ENCODE measurements at regions not wholly inside any gene's neighbourhood (a gene's known extent, or its start where the extent isn't known, plus 50 kb on each side); places are given as distances from the start of the nearest gene placed in this dataset.
"Not testable (repeated sequence)": the region's sequence is repeated elsewhere in the genome, so short reads cannot be mapped to it uniquely, and the experiment has no call there.

DNA sequence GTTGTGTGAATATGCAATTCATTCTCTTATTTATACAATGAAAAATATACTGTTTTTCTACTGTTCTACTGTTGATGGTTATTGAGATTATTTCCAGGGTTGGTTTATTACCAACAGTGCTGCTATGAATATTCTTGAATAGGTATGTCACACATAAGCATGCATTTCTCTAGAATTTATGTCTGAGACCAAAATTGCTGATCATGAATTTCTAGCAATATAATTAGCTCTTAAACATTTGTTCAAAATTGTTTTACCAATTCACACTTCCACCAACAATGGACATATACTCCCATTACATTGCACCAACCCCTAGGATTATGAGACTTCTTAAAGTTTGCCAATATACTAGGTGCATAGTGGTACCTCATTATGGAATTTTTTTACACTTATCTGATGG is 164.1 kb upstream of the KCNQ5 start:
- H3K27ac ChIP-seq, result no peak overlapping the region
- H3K27me3 ChIP-seq, result 0 out of 2 replicates have a peak, but pooled peaks cover 4% of the 10 kb centered on the region
- H3K4me3 ChIP-seq, result no peak overlapping the region
- H3K36me3 ChIP-seq, result no peaks in the 10 kb centered on the region
- no peak for DNase-seq
- no peaks in the 10 kb centered on the region for H3K4me1 ChIP-seq
- H3K9me3 ChIP-seq (replicated peaks), result no peaks in the 10 kb centered on the region

DNA sequence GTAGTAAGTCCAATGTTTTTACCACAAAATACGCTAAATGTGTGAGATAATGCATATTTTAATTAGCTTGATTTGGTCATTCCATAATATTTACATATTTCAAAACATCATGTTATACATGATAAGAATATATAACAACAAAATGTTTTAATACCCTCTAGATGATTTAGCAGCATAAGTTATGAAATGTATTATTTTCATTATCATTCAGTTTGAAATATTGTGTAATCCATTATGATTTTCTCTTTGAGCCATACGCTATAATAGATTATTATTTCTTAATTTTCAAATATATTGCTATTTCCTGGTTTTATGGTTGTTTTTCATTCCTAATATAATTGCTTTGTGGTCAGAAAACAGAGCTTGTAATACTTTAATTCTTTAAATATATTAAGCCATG is 163.3 kb upstream of the KCNQ5 start:
- Histone ChIP-seq H3K9me3 (replicated peaks) (no peaks in the 10 kb centered on the region), H3K27me3 (0 out of 2 replicates have a peak, but pooled peaks cover 4% of the 10 kb centered on the region), H3K4me3 (no peak overlapping the region), H3K27ac (no peak overlapping the region), H3K4me1 (no peaks in the 10 kb centered on the region), H3K36me3 (no peaks in the 10 kb centered on the region)
- DNase-seq, result no peak

DNA sequence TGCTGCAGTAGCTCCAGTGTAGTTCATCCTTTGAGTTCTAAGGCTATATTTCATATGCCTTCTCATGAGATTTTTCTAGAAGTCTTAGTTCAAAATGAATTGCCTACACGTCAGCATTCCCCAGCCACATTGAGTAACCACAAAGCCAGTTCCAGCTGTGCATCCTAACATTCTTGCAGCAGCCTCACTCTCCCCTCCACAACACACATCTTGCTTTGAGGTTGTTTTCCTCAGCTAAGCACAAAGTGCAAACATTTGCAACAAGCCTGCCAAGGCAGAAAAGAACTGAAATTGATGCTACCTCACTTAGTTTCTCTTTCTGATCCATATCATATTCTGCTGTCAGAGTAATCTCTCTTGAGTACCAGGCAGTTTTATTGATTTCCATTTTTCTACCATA is 160.7 kb upstream of the KCNQ5 start:
- H3K9me3 ChIP-seq (replicated peaks), result no peaks in the 10 kb centered on the region
- H3K4me1 ChIP-seq, result no peaks in the 10 kb centered on the region
- H3K36me3 ChIP-seq, result no peaks in the 10 kb centered on the region
- no peak overlapping the region for H3K4me3 ChIP-seq
- H3K27me3 ChIP-seq, result 0 out of 2 replicates have a peak, but pooled peaks cover 4% of the 10 kb centered on the region
- DNase-seq, result no peak
- no peak overlapping the region for H3K27ac ChIP-seq

DNA sequence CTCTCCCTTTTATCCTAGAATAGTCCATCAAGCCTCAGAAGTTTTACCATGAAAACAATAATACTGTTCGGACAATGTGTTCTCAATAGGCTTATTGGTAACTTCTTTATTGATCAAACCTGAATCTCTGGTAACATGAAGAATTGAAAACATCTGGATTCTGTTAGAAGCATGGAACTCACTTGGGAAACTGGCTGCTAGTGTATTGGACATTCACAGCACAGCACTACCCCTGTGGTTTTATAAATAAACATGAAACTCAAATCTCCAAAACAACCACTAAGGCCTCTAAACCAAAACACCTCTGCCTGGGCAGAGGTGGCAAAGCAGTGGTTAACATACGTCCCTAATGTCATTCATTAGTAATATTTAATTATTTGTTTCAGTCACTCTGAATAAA is 157.6 kb upstream of the KCNQ5 start:
- H3K9me3 ChIP-seq (replicated peaks), result no peaks in the 10 kb centered on the region
- no peak overlapping the region for H3K4me3 ChIP-seq
- no peaks in the 10 kb centered on the region for H3K36me3 ChIP-seq
- H3K27ac ChIP-seq, result no peak overlapping the region
- no peak for DNase-seq
- no peaks in the 10 kb centered on the region for H3K27me3 ChIP-seq
- H3K4me1 ChIP-seq, result no peaks in the 10 kb centered on the region

DNA sequence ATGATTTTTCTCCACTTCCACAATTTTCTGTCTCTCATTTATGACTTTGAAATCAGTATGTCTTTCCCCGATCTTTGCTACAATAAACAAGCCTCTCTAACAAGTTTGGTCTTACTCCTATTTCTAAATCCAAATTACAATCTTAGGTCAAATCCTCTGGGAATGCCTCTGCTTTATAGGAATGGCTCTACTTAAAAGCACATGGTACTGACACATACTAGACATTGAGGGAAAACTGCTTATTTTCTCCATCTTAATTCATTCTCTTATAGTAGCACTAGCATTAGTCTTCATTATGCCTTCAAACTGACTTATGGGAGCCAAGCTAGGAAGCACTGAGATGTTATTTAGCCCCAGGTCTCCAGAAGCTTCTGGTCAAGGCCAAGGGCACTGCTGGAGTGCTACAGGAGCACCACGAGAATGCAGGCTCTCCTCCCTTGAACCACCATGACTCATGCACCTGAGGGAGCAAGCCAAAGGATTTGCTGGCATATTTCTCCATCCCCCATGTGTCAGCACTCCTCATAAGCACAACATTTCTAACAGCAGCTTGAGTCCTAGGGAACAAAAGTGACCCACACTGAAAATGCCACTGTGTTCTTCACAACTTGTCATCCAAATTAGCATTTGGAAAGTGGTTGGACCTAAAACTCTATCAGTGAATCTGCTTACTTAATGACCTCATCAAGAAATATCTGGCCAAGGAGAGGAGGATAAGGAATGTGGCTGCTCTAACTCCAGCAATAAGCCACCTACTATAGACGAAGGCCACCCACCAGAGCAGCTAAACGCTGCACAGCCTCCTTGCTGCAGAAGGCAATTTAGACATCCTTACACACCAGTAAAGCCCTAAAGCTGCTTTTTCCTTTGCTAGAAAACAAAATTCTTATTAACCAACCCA is 156.8 kb upstream of the KCNQ5 start:
- no peak overlapping the region for H3K4me3 ChIP-seq
- no peaks in the 10 kb centered on the region for H3K27me3 ChIP-seq
- no peak overlapping the region for H3K27ac ChIP-seq
- no peaks in the 10 kb centered on the region for H3K4me1 ChIP-seq
- H3K9me3 ChIP-seq (replicated peaks), result no peaks in the 10 kb centered on the region
- DNase-seq, result peak in 1 of 2 experiments; percentile 6
- no peaks in the 10 kb centered on the region for H3K36me3 ChIP-seq

DNA sequence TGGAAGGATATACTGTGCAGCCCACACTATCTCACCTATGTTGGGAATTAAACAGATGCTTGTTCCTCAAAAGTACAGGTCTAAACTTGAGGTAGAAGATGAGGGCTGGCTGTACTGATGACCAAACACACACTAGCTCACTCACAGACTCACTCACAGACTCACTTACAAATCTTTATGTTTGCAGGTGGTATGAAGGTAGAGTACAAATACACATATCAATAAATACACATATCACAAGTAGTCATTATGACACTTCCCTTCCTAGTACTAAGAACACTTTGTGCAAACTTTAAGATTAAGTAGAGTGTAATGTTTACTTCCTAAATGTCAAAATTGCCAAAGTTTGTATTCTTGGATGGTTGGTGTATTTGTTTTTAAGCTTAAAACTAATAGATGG is 155.4 kb upstream of the KCNQ5 start:
- H3K36me3 ChIP-seq, result no peaks in the 10 kb centered on the region
- H3K27ac ChIP-seq, result no peak overlapping the region
- no peak overlapping the region for H3K4me3 ChIP-seq
- no peaks in the 10 kb centered on the region for H3K4me1 ChIP-seq
- H3K27me3 ChIP-seq, result no peaks in the 10 kb centered on the region
- no peak for DNase-seq
- no peaks in the 10 kb centered on the region for H3K9me3 ChIP-seq (replicated peaks)

DNA sequence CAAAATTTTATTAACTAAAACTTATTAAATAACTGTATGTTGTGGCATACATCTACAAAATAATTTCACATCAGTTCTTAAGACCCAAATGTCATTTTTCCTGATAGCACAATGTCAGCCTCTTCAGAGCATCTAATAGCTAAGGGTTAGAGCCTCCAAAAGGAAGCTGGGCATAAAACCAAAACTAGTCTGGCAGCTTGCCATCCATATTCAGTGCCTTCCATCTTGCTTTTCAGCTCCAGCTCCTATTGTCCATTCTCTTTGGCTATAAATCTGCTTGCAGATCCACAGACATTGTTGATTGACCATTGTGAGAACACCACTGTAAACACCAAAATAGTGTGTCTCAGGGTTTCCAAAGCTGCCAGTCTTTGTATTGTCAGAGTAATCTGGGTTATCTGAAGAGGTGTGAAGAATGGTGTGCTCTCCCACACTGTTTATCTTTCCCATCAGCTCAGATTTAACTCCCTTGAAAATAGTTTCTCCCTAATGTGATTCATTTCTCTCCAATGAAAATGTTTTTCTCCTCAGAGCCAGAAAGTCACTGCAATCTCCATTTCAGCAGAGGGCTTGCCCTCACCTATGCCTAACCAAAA is 154.8 kb upstream of the KCNQ5 start:
- DNase-seq, result peak in 1 of 2 experiments; percentile 4
- Histone ChIP-seq H3K9me3 (replicated peaks) (no peaks in the 10 kb centered on the region), H3K4me1 (no peaks in the 10 kb centered on the region), H3K27ac (no peak overlapping the region), H3K27me3 (no peaks in the 10 kb centered on the region), H3K36me3 (no peaks in the 10 kb centered on the region), H3K4me3 (no peak overlapping the region)

DNA sequence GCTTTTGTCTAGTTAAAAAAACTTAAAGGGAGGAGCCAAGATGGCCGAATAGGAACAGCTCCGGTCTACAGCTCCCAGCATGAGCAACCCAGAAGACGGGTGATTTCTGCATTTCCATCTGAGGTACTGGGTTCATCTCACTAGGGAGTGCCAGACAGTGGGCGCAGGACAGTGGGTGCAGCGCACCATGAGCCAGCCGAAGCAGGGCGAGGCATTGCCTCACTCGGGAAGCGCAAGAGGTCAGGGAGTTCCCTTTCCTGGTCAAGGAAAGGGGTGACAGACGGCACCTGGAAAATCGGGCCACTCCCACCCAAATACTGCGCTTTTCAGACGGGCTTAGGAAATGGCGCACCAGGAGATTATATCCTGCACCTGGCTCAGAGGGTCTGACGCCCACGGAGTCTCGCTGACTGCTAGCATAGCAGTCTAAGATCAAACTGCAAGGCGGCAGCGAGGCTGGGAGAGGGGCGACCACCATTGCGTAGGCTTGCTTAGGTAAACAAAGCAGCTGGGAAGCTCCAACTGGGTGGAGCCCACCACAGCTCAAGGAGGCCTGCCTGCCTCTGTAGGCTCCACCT is 152.4 kb upstream of the KCNQ5 start:
- not testable (repeated sequence) for H3K9me3 ChIP-seq (replicated peaks)

DNA sequence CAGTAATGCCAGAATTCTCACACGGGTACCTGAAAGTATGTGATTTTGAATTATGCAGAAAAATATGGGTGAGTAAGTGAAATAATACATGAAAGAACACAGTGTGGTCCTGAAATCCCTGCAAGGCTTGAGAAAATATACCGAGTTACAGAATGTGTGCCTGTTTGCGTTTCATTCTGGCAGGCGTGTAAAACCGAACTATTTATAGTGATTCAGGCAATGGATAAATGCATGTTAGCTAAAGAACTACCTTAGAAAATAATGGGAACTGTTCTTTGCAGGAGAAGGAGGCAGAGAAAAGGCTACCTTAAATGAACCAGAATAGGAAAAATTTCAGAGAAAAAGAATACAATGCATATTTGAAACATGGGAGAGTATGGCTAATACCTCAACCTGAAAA is 145.8 kb upstream of the KCNQ5 start:
- Histone ChIP-seq H3K27me3 (no peaks in the 10 kb centered on the region), H3K4me3 (no peak overlapping the region), H3K36me3 (no peaks in the 10 kb centered on the region), H3K27ac (no peak overlapping the region), H3K4me1 (no peaks in the 10 kb centered on the region), H3K9me3 (replicated peaks) (no peaks in the 10 kb centered on the region)
- DNase-seq, result no peak

More for the DNA sequence above, 152.4 kb upstream of the KCNQ5 start:
- H3K4me1 ChIP-seq, H3K36me3 ChIP-seq, DNase-seq, H3K27ac ChIP-seq, H3K27me3 ChIP-seq, H3K4me3 ChIP-seq: not testable (repeated sequence)

DNA sequence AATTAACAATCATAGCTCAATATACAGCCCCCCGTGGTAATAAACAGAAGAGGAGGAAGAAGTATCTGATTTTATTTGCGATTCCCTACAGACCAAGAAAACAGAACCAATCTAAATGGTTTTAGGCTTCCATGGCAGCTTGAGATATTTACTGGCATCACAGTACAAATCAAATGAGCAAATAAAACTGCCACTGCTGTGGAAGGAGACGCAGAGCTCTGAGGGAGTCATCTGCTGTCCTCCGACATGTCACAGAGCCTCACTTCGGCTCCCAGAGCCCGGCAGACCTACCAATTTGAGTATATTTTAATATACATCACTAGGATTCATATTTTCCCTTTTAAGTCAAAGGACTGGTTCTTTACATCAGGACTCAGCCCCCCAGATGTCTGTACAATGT is 145.2 kb upstream of the KCNQ5 start:
- no peak overlapping the region for H3K27ac ChIP-seq
- H3K4me3 ChIP-seq, result no peak overlapping the region
- no peaks in the 10 kb centered on the region for H3K27me3 ChIP-seq
- no peaks in the 10 kb centered on the region for H3K9me3 ChIP-seq (replicated peaks)
- no peak for DNase-seq
- H3K4me1 ChIP-seq, result no peaks in the 10 kb centered on the region
- H3K36me3 ChIP-seq, result no peaks in the 10 kb centered on the region

DNA sequence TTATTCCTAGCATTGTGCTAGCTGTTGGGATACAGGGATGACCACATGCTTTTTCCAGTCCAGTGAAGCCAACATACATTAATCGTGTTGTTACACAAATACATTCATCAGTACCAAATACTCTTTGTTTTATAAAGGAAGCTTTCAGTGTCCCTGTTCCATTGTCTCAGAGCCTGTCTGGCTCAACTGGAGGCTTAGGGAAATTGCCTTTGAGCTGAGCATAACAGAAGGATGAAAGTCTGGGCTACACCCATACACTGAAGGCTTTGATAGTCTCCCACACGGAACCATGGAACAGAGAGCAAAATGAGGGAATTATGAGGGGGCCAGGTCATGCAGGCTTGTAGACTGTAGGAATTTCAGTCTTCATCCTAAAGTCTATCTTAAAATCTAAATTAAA is 126.4 kb upstream of the KCNQ5 start:
- no peak overlapping the region for H3K4me3 ChIP-seq
- no peaks in the 10 kb centered on the region for H3K27me3 ChIP-seq
- no peaks in the 10 kb centered on the region for H3K36me3 ChIP-seq
- H3K27ac ChIP-seq, result no peak overlapping the region
- H3K4me1 ChIP-seq, result no peaks in the 10 kb centered on the region; the same call in 1 of the 2 replicates
- no peak for DNase-seq
- H3K9me3 ChIP-seq (replicated peaks), result no peaks in the 10 kb centered on the region

DNA sequence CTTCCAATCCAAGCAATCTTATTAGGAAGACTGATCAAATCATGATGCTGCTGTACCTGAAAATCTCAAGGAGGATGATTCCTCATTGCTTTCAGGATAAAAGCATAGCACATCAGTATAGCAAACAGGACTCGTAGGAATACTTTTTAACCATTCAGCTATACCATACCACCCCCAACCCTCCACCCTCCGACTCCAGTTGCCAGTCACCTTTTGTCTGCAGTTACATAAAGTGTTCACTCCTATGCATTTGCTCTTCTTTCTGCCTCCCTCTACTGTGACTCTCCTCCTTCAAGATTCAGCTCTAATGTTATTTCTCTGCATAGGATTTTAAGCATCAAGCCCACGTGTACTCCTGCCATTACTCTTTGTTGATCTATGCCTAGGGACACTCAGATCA is 124.7 kb upstream of the KCNQ5 start:
- Histone ChIP-seq H3K9me3 (replicated peaks) (no peaks in the 10 kb centered on the region), H3K27ac (no peak overlapping the region)
- no peak for DNase-seq

DNA sequence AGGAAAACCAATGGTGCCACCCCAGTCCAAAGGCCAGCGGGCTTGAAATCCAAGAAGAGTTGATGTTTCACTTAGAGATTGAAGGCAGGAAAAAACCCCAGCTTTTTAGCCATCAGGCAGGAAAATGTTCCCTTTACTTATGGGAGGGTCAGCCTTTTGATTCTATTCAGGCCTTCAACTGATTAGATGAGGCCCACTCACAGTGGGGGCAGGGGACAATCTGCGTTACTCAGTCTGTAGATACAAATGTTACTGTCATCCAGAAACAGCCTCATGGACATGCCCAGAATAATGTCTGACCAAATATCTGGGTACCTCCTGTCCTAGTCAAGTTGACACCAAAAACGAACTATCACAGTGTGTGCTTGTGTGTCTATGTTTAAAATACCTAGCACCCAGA is 121.2 kb upstream of the KCNQ5 start:
- Histone ChIP-seq H3K9me3 (replicated peaks) (no peaks in the 10 kb centered on the region), H3K27ac (no peak overlapping the region), H3K27me3 (no peaks in the 10 kb centered on the region), H3K4me3 (no peak overlapping the region), H3K36me3 (no peaks in the 10 kb centered on the region), H3K4me1 (no peaks in the 10 kb centered on the region; the same call in 1 of the 2 replicates)
- DNase-seq, result no peak

More for the DNA sequence above, 124.7 kb upstream of the KCNQ5 start:
- Histone ChIP-seq H3K4me1 (no peaks in the 10 kb centered on the region; the same call in 1 of the 2 replicates), H3K4me3 (no peak overlapping the region), H3K27me3 (no peaks in the 10 kb centered on the region), H3K36me3 (no peaks in the 10 kb centered on the region)

DNA sequence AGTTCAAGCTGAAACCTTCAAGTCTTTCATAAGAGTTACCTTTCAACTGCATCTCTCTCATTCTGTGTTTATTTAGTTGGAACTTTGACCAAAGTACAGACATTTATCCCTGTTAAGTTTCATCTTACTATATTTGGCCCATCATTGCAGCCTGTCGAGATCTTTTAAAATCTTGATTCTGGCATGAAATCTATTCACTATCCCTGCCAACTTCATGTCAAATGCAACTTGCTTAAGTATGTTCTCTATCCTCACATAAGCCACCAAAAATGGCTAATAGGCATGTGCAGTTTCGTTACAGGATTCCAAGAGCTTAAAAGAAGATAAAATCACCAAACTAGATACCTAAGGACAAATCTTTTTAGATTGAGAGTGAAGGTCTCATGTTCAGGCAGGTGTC is 117.5 kb upstream of the KCNQ5 start:
- Histone ChIP-seq H3K9me3 (replicated peaks) (no peaks in the 10 kb centered on the region), H3K36me3 (no peaks in the 10 kb centered on the region), H3K27ac (no peak overlapping the region), H3K27me3 (no peaks in the 10 kb centered on the region), H3K4me3 (no peak overlapping the region), H3K4me1 (no peaks in the 10 kb centered on the region)
- no peak for DNase-seq

DNA sequence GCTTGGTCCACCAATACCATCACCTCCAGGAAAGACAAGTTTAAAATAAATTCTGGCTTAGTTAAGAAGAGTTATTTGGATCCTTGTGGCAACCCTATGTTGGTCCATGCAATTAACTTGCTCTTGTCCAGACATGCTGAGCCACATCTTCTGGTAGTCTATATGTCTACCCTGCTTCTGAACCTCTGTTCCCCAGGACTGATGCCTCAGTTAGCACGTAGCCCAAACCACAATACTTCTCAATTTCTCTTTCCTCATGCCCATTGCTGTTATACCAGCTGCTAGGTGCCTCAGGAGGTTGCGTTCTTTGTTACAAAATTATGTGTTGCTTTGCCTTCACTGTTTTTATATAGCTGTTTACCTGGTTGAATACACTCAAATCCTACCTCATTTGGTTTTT is 116.4 kb upstream of the KCNQ5 start:
- no peaks in the 10 kb centered on the region for H3K4me1 ChIP-seq
- no peaks in the 10 kb centered on the region for H3K9me3 ChIP-seq (replicated peaks)
- no peak for DNase-seq
- H3K4me3 ChIP-seq, result no peak overlapping the region
- no peaks in the 10 kb centered on the region for H3K27me3 ChIP-seq
- H3K36me3 ChIP-seq, result no peaks in the 10 kb centered on the region
- no peak overlapping the region for H3K27ac ChIP-seq

Measured in SJCRH30 (cell line).